Body of pancreas (tissue), 4 donors: ENCODE measurements at regions not wholly inside any gene's neighbourhood (a gene's known extent, or its start where the extent isn't known, plus 50 kb on each side); places are given as distances from the start of the nearest gene placed in this dataset.
A peak's percentile ranks its signal among the peaks of the same experiment; 100 is the strongest.

ENCODE experiments used
- ATAC-seq: fragments of 150-250 bp; one replicate; pipeline ENCODE4 v1.9.1; 2016
- DNase-seq, 4 donors: peaks; one replicate each; pipeline ENCODE4 v3.0.0-alpha.2; 2019
- H3K27ac ChIP-seq, 4 donors: fragments of 200-600 bp; sonication (generic); 1 replicate in 3 of 4; 2 replicates in 1 of 4; pipeline versions ENCODE4 v1.5.1 to v1.6.1; 2016 to 2019; ENCODE audit warnings: mild to moderate bottlenecking in 1 of 4, mixed read lengths in 1 of 4, moderate library complexity in 1 of 4
- H3K27me3 ChIP-seq, 2 donors: fragments of 200-600 bp; sonication (generic); one replicate each; pipeline ENCODE4 v1.6.0; 2016; ENCODE audit warnings: mild to moderate bottlenecking in 1 of 2
- H3K36me3 ChIP-seq, 2 donors: fragments of 200-600 bp; sonication (generic); replicated peaks in 1 of 2; 2 replicates each; pipeline ENCODE4 v1.5.1; 2016; ENCODE audit warnings: low read depth in 2 of 2; ENCODE audit not compliant: insufficient read depth in 1 of 2
- H3K4me1 ChIP-seq: fragments of 200-600 bp; sonication (generic); one replicate; pipeline ENCODE4 v1.6.0; 2016
- H3K4me3 ChIP-seq, 2 donors: fragments of 200-600 bp; sonication (generic); 1 replicate in 1 of 2; 2 replicates in 1 of 2; pipeline ENCODE4 v1.5.1; 2016 to 2019
- H3K9me3 ChIP-seq, 3 donors: fragments of 200-600 bp; sonication (generic); 1 replicate in 2 of 3; 2 replicates in 1 of 3; pipeline ENCODE4 v1.5.1; 2016
- CTCF ChIP-seq, 7 experiments: fragments of 450-650 bp in 4 of 7; fragments of 200-600 bp in 3 of 7; sonication (generic) in 3 of 7; IDR thresholded peaks; one replicate each; pipeline ENCODE4 v1.5.1; 2016 to 2019; ENCODE audit warnings: antibody characterized with exemption in 7 of 7
- POLR2A ChIP-seq, 3 donors: fragments of 450-650 bp; IDR thresholded peaks; one replicate each; pipeline ENCODE4 v1.6.1; 2016; ENCODE audit warnings: antibody characterized with exemption in 3 of 3, mild to moderate bottlenecking in 2 of 3
- WGBS, 2 donors: methylation state at CpG; one replicate each; pipeline ENCODE4 v1.1.5; 2017; 5-methylcytosine and 5-hydroxymethylcytosine counted together
- intact Hi-C: fragments of 100-400 bp; cut with DNase I; formaldehyde crosslinking; loops from one replicate; pipeline ENCODE4 v1.15.1; 2023

GRCh38 chr4:54505996-54506395 lies 151.8 kb upstream of the KIT start:
- WGBS, 2 donors = 69 to 73% methylated on average over 7 of the region's 7 CpGs

DNA sequence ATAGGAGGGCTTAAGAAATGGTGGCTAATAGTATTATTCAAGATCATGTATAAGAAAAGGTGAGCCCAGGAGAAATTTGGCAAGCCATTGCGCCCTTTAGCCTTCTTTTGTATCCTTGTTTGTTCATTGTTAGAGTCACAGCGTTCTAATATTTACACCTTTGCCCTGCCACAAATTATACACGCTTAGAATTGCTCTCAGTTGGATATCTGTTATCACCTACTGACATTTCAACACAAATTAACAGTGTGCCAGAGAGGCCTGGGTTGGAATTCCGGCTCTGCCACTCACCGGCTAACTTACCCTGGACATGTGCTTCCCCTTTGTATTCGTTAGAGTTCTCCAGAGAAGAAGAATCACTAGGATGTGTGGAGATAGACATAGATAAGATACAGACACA lies 148.7 kb upstream of the KIT start:
- Histone ChIP-seq H3K9me3 (no peaks in the 10 kb centered on the region), H3K4me1 (no peaks in the 10 kb centered on the region), H3K36me3 (no peaks in the 10 kb centered on the region), H3K27me3 (no peaks in the 10 kb centered on the region), H3K27ac (no peak overlapping the region), H3K4me3 (no peak overlapping the region)
- intact Hi-C loops = no loop called here
- TF ChIP-seq POLR2A (IDR thresholded peaks at IDR 0.05) (no peak), CTCF (IDR thresholded peaks at IDR 0.05) (no peak)
- WGBS, 2 donors = 46 to 48% methylated on average over 6 of the region's 6 CpGs
- ATAC-seq (no peak), DNase-seq (no peak)

More at GRCh38 chr4:54505996-54506395, 151.8 kb upstream of the KIT start:
- Histone ChIP-seq H3K4me3 (no peak overlapping the region), H3K27ac (no peak overlapping the region), H3K4me1 (no peaks in the 10 kb centered on the region), H3K27me3 (no peaks in the 10 kb centered on the region), H3K36me3 (no peaks in the 10 kb centered on the region), H3K9me3 (no peaks in the 10 kb centered on the region)
- TF ChIP-seq POLR2A (IDR thresholded peaks at IDR 0.05) = no peak
- intact Hi-C loops = no loop called here
- DNase-seq (no peak), ATAC-seq (no peak)

DNA sequence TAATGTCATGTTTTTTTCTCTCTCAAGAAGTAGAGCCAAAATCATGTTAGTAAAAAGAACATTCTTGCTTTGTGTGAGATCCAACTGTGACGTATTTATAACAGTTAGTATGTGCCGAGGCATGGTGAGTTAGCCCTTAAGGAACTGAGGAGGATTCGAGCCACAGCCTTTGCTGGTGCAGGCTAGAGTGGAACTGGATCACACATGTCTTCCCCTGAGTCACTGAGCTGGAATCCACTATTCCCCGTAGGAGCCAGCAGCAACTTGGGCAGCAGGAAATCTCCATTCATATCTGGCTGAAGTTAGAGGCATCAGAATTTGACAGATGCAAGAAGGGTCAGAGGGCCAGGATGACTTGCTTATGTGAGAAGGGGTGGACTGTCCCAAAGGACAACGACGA lies 144.6 kb upstream of the KIT start:
- ATAC-seq = peak; percentile 24
- 52 to 60% methylated on average over 6 of the region's 6 CpGs for WGBS, 2 donors
- no peaks in the 10 kb centered on the region for H3K36me3 ChIP-seq
- intact Hi-C loops = no loop called here
- no peak for TF ChIP-seq POLR2A (IDR thresholded peaks at IDR 0.05)
- no peak for TF ChIP-seq CTCF (IDR thresholded peaks at IDR 0.05)
- no peak overlapping the region for H3K27ac ChIP-seq
- DNase-seq = peak in 1 of 4 donors; percentile 25
- no peaks in the 10 kb centered on the region for H3K27me3 ChIP-seq
- no peaks in the 10 kb centered on the region for H3K9me3 ChIP-seq
- no peaks in the 10 kb centered on the region for H3K4me1 ChIP-seq
- no peak overlapping the region for H3K4me3 ChIP-seq

DNA sequence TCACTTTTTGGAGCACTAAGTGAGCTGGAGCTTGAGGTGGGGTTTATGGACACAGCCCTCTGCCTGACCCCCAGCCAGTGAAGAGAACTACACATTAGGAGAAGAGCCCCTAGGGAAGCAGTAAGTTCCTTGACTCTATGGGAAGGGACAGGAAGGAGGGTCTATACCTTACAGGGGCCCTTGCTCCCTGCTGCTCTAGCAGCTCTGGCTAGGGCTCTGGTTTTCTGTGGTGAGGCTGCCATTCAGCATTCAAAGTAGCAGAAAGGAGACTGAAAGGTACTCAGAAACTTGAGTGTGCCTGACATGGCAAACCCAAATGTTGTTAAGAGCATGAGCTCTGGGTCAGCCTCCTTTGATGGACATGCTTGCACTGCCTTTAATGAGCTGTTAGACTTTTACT lies 144.0 kb upstream of the KIT start:
- H3K27me3 ChIP-seq = no peaks in the 10 kb centered on the region
- no peaks in the 10 kb centered on the region for H3K4me1 ChIP-seq
- no peak for ATAC-seq
- H3K9me3 ChIP-seq = no peaks in the 10 kb centered on the region
- H3K36me3 ChIP-seq = no peaks in the 10 kb centered on the region
- intact Hi-C loops = no loop called here
- no peak overlapping the region for H3K4me3 ChIP-seq
- TF ChIP-seq CTCF (IDR thresholded peaks at IDR 0.05) = no peak
- no peak for TF ChIP-seq POLR2A (IDR thresholded peaks at IDR 0.05)
- H3K27ac ChIP-seq = no peak overlapping the region
- DNase-seq = no peak

DNA sequence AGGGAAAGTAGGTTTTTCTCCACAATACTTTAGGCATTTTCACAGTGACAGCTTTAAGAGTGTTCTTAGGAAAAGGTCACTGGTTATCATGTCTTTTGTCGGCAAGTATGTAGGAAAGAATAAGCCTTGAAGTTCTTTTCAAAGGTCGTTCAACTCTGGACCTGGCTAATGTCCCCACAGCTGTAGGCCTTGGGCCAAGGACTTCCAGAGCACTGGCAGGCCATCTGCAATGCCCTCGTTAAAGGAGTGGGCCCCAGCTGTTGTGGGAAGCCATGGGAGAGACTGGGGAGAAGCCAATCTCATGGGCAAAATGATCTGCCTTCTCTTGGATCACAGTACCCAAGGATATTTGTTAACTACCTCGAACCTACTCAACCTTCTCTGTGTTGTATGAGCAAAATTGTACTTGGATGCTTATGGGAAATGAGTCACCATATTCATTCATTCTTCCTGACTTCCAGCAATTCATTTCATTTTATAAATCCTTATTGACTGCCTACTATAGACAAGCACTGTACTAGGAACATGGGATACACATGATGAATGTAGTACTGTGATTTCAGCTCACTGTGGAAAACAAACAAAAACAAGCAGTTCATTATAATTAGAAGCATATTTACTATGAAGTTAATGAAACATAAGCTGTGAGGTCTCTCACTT lies 141.1 kb upstream of the KIT start:
- no peak for TF ChIP-seq POLR2A (IDR thresholded peaks at IDR 0.05)
- no peak overlapping the region for H3K27ac ChIP-seq
- no peaks in the 10 kb centered on the region for H3K9me3 ChIP-seq
- DNase-seq (no peak), ATAC-seq (no peak)
- H3K27me3 ChIP-seq = no peaks in the 10 kb centered on the region
- no peaks in the 10 kb centered on the region for H3K36me3 ChIP-seq
- intact Hi-C loops = no loop called here
- no peak overlapping the region for H3K4me3 ChIP-seq
- H3K4me1 ChIP-seq = no peaks in the 10 kb centered on the region
- WGBS, 2 donors = 30 to 54% methylated on average over 3 to 4 of the region's 4 CpGs

DNA sequence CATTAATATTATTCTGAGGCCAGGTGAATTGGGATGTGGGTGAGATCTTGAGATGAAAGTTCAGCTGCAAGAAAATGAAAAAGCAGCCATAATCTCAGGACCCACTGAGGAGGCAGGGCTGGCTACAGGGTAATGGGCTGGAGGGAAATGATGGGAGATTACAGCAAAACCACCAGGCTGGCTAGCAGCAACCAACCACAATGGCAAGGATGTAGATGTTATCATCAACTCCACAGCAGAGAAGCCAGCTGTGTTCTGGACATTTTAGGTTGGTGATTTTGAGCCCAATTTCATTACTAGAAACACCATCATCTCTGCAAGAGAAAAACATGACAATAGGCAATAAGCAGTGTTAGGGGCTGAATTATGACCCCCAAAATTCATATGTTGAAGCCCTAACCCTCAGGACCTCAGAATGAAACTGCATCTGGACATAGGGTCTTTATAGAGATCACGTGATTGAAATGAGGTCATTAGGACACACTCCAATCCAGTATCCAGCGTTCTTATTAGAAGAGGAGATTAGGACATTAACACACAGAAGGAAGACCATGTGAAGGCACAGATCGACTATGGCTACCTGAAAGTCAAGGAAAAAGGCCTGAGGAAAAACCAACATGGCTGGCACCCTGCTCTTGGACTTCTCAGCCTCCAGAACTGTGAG lies 139.8 kb upstream of the KIT start:
- Histone ChIP-seq H3K27me3 (no peaks in the 10 kb centered on the region), H3K36me3 (no peaks in the 10 kb centered on the region), H3K27ac (no peak overlapping the region), H3K4me3 (no peak overlapping the region), H3K4me1 (no peaks in the 10 kb centered on the region), H3K9me3 (no peaks in the 10 kb centered on the region)
- 60 to 77% methylated on average over 3 of the region's 3 CpGs for WGBS, 2 donors
- DNase-seq (no peak), ATAC-seq (no peak)
- no peak for TF ChIP-seq POLR2A (IDR thresholded peaks at IDR 0.05)
- no peak for TF ChIP-seq CTCF (IDR thresholded peaks at IDR 0.05)
- intact Hi-C loops = no loop called here
